ENCODE measurements at regions not wholly inside any gene's neighbourhood (a gene's known extent, or its start where the extent isn't known, plus 50 kb on each side); places are given as distances from the start of the nearest gene placed in this dataset.

GRCh38 chr22:44588348-44588747 is 90.3 kb upstream of the RTL6 start:
- BruUV-seq (replicated peaks): no TSS peak
- H3K9ac ChIP-seq (ENCODE audit: low read length): no peak overlapping the region
- TF ChIP-seq REST (IDR thresholded peaks at IDR 0.05; ENCODE audit: low read depth): no peak
- TF ChIP-seq FOSL1 (IDR thresholded peaks at IDR 0.05; ENCODE audit: low read depth): no peak
- no peak for TF ChIP-seq ZBTB33 (IDR thresholded peaks at IDR 0.05; ENCODE audit: extremely low read depth, insufficient replicate concordance, low read length)
- no peak for TF ChIP-seq EZH2phosphoT487 (IDR thresholded peaks at IDR 0.05; ENCODE audit: borderline replicate concordance)
- TF ChIP-seq ZNF274 (IDR thresholded peaks at IDR 0.05; ENCODE audit: low read depth, low read length): no peak
- no peak for TF ChIP-seq YY1 (IDR thresholded peaks at IDR 0.05; ENCODE audit: extremely low read depth, insufficient replicate concordance, low read depth, low read length)
- no peak for TF ChIP-seq RAD21 (IDR thresholded peaks at IDR 0.05; ENCODE audit: low read depth)
- TF ChIP-seq EGR1 (IDR thresholded peaks at IDR 0.05; ENCODE audit: low read depth): no peak
- TF ChIP-seq SRF (IDR thresholded peaks at IDR 0.05; ENCODE audit: low read depth): no peak
- TF ChIP-seq ATF3 (IDR thresholded peaks at IDR 0.05): no peak
- TF ChIP-seq CEBPB (IDR thresholded peaks at IDR 0.05; ENCODE audit: low read depth): no peak
- TF ChIP-seq MAX (IDR thresholded peaks at IDR 0.05): no peak
- no peak for TF ChIP-seq SIN3A (IDR thresholded peaks at IDR 0.05; ENCODE audit: low read depth)
- no peak for TF ChIP-seq SP1 (IDR thresholded peaks at IDR 0.05; ENCODE audit: low read depth)
- TF ChIP-seq ZFX (IDR thresholded peaks at IDR 0.05): no peak
- no peak for TF ChIP-seq CBX3 (IDR thresholded peaks at IDR 0.05; ENCODE audit: low read depth)
- no peak for TF ChIP-seq JUND (IDR thresholded peaks at IDR 0.05)
- TF ChIP-seq CTCF (IDR thresholded peaks at IDR 0.05 in 2 of 3, conservative IDR thresholded peaks at IDR 0.05 in 1 of 3; ENCODE audit: borderline replicate concordance in 1 of 3, insufficient read depth in 1 of 3, low read depth in 2 of 3, low read length in 2 of 3): no peak
- H4K20me1 ChIP-seq (ENCODE audit: insufficient read depth): no peaks in the 10 kb centered on the region
- ATAC-seq: no peak
- intact Hi-C loops (cut with micrococcal nuclease): no loop called here
- POLR2A ChIA-PET: no interaction called here
- no peak overlapping the region for H3K4me3 ChIP-seq (replicated peaks in 1 of 2; ENCODE audit: low read depth in 1 of 2, low read length in 2 of 2)
- H3K27me3 ChIP-seq (ENCODE audit: insufficient read depth, low read length): no peaks in the 10 kb centered on the region
- no peaks in the 10 kb centered on the region for H3K4me1 ChIP-seq (ENCODE audit: control insufficient read depth in 1 of 2, insufficient read depth in 2 of 2, low read length in 2 of 2)
- RAD21 ChIA-PET (ENCODE audit: low non-redundant PET in 1 of 2, low total read pairs in 2 of 2, uncharacterized antibody in 2 of 2, unreplicated experiment in 2 of 2): no interaction called here
- H3K9me3 ChIP-seq (ENCODE audit: control insufficient read depth in 1 of 2, insufficient read depth in 1 of 2, low read depth in 1 of 2, low read length in 2 of 2): peaks cover 0 to 4% of the 10 kb centered on the region in 2 experiments; a peak in 1 of 4 replicates
- H3K9me2 ChIP-seq (ENCODE audit: insufficient read depth): no peaks in the 10 kb centered on the region
- no peak overlapping the region for H2AFZ ChIP-seq (ENCODE audit: low read depth, low read length, poor library complexity, severe bottlenecking)
- no peaks in the 10 kb centered on the region for H3K79me2 ChIP-seq (ENCODE audit: insufficient read depth, low read length)
- DNase-seq (ENCODE audit: low read depth, low spot score): no peak
- no peak overlapping the region for H3K27ac ChIP-seq (ENCODE audit: low read depth, low read length)
- H3K4me2 ChIP-seq (ENCODE audit: low read length): no peak overlapping the region
- CTCF ChIA-PET: no interaction called here
- H3K36me3 ChIP-seq (ENCODE audit: control insufficient read depth in 1 of 2, insufficient read depth in 2 of 2, low read length in 2 of 2): no peaks in the 10 kb centered on the region
